SK-N-SH (cell line): ENCODE measurements at regions not wholly inside any gene's neighbourhood (a gene's known extent, or its start where the extent isn't known, plus 50 kb on each side); places are given as distances from the start of the nearest gene placed in this dataset.
A peak's percentile ranks its signal among the peaks of the same experiment; 100 is the strongest.

Experiments used
- CTCF ChIA-PET: fragments of 300-600, 350-600 bp; formaldehyde crosslinking; extraction: SDS; loops from one replicate; lab custom pipeline; 2021; lab: Yijun Ruan, JAX
- POLR2A ChIA-PET: fragments of 350-600 bp; sonication (Branson Sonifier 250); formaldehyde crosslinking; extraction: SDS; loops from one replicate; lab custom pipeline; 2020; ENCODE audit warnings: antibody characterized with exemption, inconsistent platforms; lab: Yijun Ruan, JAX
- DNase-seq: peaks from one replicate; pipeline ENCODE4 v3.0.0; 2012
- H2AFZ ChIP-seq: fragments of 200-600 bp; sonication (generic); 2 replicates; pipeline ENCODE4 v1.8.1; 2016; ENCODE audit warnings: antibody characterized with exemption, mild to moderate bottlenecking, low read depth
- H3F3A ChIP-seq: fragments of 200-600 bp; sonication (generic); replicated peaks from 2 replicates; pipeline ENCODE3; 2016; ENCODE audit warnings: antibody characterized with exemption, mild to moderate bottlenecking; ENCODE audit not compliant: insufficient read depth
- H3K27ac ChIP-seq, 2 experiments: fragments of 200-500 bp in 1 of 2; fragments of 200-600 bp in 1 of 2; sonication (Bioruptor generic) in 1 of 2; sonication (generic), shearing (Covaris generic) in 1 of 2; 2 replicates each; pipeline versions ENCODE4 v1.5.1 to v1.6.1; 2014 to 2016; ENCODE audit warnings: low read depth in 2 of 2, inconsistent platforms in 1 of 2, low read length in 1 of 2, mild to moderate bottlenecking in 1 of 2, mixed read lengths in 1 of 2
- H3K27me3 ChIP-seq: fragments of 200-600 bp; sonication (generic), shearing (Covaris generic); 2 replicates; pipeline ENCODE4 v1.6.1; 2016; ENCODE audit warnings: mixed run types; ENCODE audit not compliant: insufficient read depth
- H3K36me3 ChIP-seq, 2 experiments: fragments of 200-500 bp in 1 of 2; fragments of 200-600 bp in 1 of 2; sonication (Bioruptor generic) in 1 of 2; sonication (generic) in 1 of 2; replicated peaks in 1 of 2; 2 replicates each; pipeline versions ENCODE3 to v1.5.1; 2014 to 2016; ENCODE audit warnings: low read length in 1 of 2, mild to moderate bottlenecking in 1 of 2; ENCODE audit not compliant: insufficient read depth in 2 of 2, control insufficient read depth in 1 of 2
- H3K4me1 ChIP-seq, 2 experiments: fragments of 200-500 bp in 1 of 2; fragments of 200-600 bp in 1 of 2; sonication (Bioruptor generic) in 1 of 2; sonication (generic), shearing (Covaris generic) in 1 of 2; 2 replicates each; pipeline versions ENCODE4 v1.5.1 to v1.6.1; 2014 to 2016; ENCODE audit warnings: low read depth in 1 of 2, low read length in 1 of 2, mixed run types in 1 of 2; ENCODE audit not compliant: insufficient read depth in 2 of 2, control insufficient read depth in 1 of 2
- H3K4me2 ChIP-seq: fragments of 200-600 bp; sonication (generic), shearing (Covaris generic); 2 replicates; pipeline ENCODE4 v1.6.1; 2017; ENCODE audit warnings: mixed run types
- H3K4me3 ChIP-seq, 2 experiments: fragments of 200-500 bp in 1 of 2; fragments of 200-600 bp in 1 of 2; sonication (Bioruptor generic) in 1 of 2; sonication (generic), shearing (Covaris generic) in 1 of 2; 2 replicates each; pipeline versions ENCODE4 v1.5.1 to v1.8.1; 2014 to 2016; ENCODE audit warnings: low read depth in 2 of 2, inconsistent platforms in 1 of 2, low read length in 1 of 2, mild to moderate bottlenecking in 1 of 2, mixed read lengths in 1 of 2, moderate library complexity in 1 of 2
- H3K79me2 ChIP-seq: fragments of 200-600 bp; sonication (generic); 2 replicates; pipeline ENCODE4 v1.8.1; 2017; ENCODE audit warnings: mild to moderate bottlenecking; ENCODE audit not compliant: insufficient read depth
- H3K9ac ChIP-seq: fragments of 200-600 bp; sonication (generic); 2 replicates; pipeline ENCODE4 v1.6.1; 2017; ENCODE audit warnings: mixed run types
- H3K9me2 ChIP-seq: fragments of 200-600 bp; sonication (generic); 2 replicates; pipeline ENCODE4 v1.6.1; 2017; ENCODE audit warnings: mixed run types
- H3K9me3 ChIP-seq: fragments of 200-600 bp; sonication (generic); 2 replicates; pipeline ENCODE4 v1.6.1; 2017; ENCODE audit warnings: mixed run types, mild to moderate bottlenecking, moderate library complexity
- H4K20me1 ChIP-seq: fragments of 200-600 bp; sonication (generic); 2 replicates; pipeline ENCODE4 v1.6.1; 2017; ENCODE audit warnings: mild to moderate bottlenecking, mixed run types; ENCODE audit not compliant: insufficient read depth
- CHD2 ChIP-seq: fragments of 150-350 bp; IDR thresholded peaks from 2 replicates; pipeline ENCODE4 v1.6.1; 2018; ENCODE audit warnings: low read length; ENCODE audit not compliant: partially characterized antibody
- CTCF ChIP-seq: fragments of 200-600 bp; sonication (generic); IDR thresholded peaks from 2 replicates; pipeline ENCODE4 v1.6.1; 2017; ENCODE audit warnings: antibody characterized with exemption, mild to moderate bottlenecking, moderate library complexity
- GABPA ChIP-seq: IDR thresholded peaks from 2 replicates; pipeline ENCODE4 v1.4.0; 2012; ENCODE audit warnings: low read depth, mild to moderate bottlenecking
- MXI1 ChIP-seq: IDR thresholded peaks from 2 replicates; pipeline ENCODE4 v1.6.1; 2012; ENCODE audit warnings: mild to moderate bottlenecking, low read depth, low read length, improper control_type of control experiment
- NFIC ChIP-seq: IDR thresholded peaks from 2 replicates; pipeline ENCODE4 v1.4.0; 2012; ENCODE audit warnings: borderline replicate concordance
- RAD21 ChIP-seq: IDR thresholded peaks from 2 replicates; pipeline ENCODE4 v1.6.1; 2012; ENCODE audit warnings: mild to moderate bottlenecking, low read length
- REST ChIP-seq: IDR thresholded peaks from 2 replicates; pipeline ENCODE4 v1.6.1; 2012; ENCODE audit warnings: mild to moderate bottlenecking, low read depth, low read length, moderate library complexity
- SIN3A ChIP-seq: IDR thresholded peaks from 2 replicates; pipeline ENCODE4 v1.6.1; 2012; ENCODE audit warnings: low read depth, mild to moderate bottlenecking, low read length, moderate library complexity, borderline replicate concordance
- SMC3 ChIP-seq: IDR thresholded peaks from 2 replicates; pipeline ENCODE4 v1.6.1; 2012; ENCODE audit warnings: low read depth, low read length, improper control_type of control experiment
- TAF1 ChIP-seq: IDR thresholded peaks from 2 replicates; pipeline ENCODE4 v1.6.1; 2012; ENCODE audit warnings: low read depth, mild to moderate bottlenecking, low read length, moderate library complexity, borderline replicate concordance
- TEAD4 ChIP-seq: IDR thresholded peaks from 2 replicates; pipeline ENCODE4 v1.4.0; 2012; ENCODE audit warnings: mild to moderate bottlenecking, borderline replicate concordance; ENCODE audit not compliant: insufficient read depth
- USF2 ChIP-seq: fragments of 150-350 bp; IDR thresholded peaks from 2 replicates; pipeline ENCODE4 v1.6.1; 2017; ENCODE audit warnings: antibody characterized with exemption, low read length, low read depth, borderline replicate concordance
- YY1 ChIP-seq: IDR thresholded peaks from 2 replicates; pipeline ENCODE4 v1.4.0; 2012; ENCODE audit warnings: low read depth, mild to moderate bottlenecking
- WGBS: methylation state at CpG from one replicate; pipeline ENCODE4 v1.1.6; 2017; ENCODE audit warnings: low lambda C conversion rate; 5-methylcytosine and 5-hydroxymethylcytosine counted together

- Histone ChIP-seq H3K9me3 (no peaks in the 10 kb centered on the region), H3K27me3 (no peaks in the 10 kb centered on the region), H3K4me1 (peaks cover 6 to 23% of the 10 kb centered on the region in 2 experiments; a peak in 2 of 4 replicates), H3K9me2 (no peaks in the 10 kb centered on the region), H3K4me3 (no peak overlapping the region), H3K4me2 (peak overlapping the region; percentile 65; the same call in 1 of the 2 replicates), H4K20me1 (no peaks in the 10 kb centered on the region), H3K9ac (no peak overlapping the region), H2AFZ (0 out of 2 replicates have a peak overlapping the region, but pooled peaks have one; percentile 29), H3K79me2 (no peaks in the 10 kb centered on the region), H3K27ac (peak overlapping the region; percentile 12 to 92; a peak in 3 of 4 replicates), H3F3A (peaks cover 9% of the 10 kb centered on the region), H3K36me3 (no peaks in the 10 kb centered on the region)
- WGBS, result 64% methylated on average over 6 of the region's 6 CpGs
- no peak for TF ChIP-seq REST
- TF ChIP-seq YY1, result no peak
- TF ChIP-seq NFIC, result no peak
- no peak for TF ChIP-seq GABPA
- TF ChIP-seq USF2, result no peak
- TF ChIP-seq TAF1, result no peak
- TF ChIP-seq CHD2, result no peak
- no peak for TF ChIP-seq CTCF
- TF ChIP-seq SMC3, result no peak
- no peak for TF ChIP-seq RAD21
- no peak for TF ChIP-seq SIN3A
- no peak for TF ChIP-seq MXI1
- no peak for TF ChIP-seq TEAD4
- ChIA-PET POLR2A (interaction anchor here (0.5 kb wide), 1 partner anchor 274 kb away, joined by 3 read pairs; no protein-coding TSS in a partner anchor), CTCF (interaction anchor here (1.1 kb wide), 1 partner anchor 10 kb away, joined by 4 read pairs; no protein-coding TSS in a partner anchor)
- peak; percentile 44 for DNase-seq
Observed at GRCh38 chr6:25166955-25167748, 112.0 kb upstream of the CARMIL1 start.
